Inflammatory macrophage treated with lipopolysaccharide for 4 hours (primary cell): ENCODE measurements at regions not wholly inside any gene's neighbourhood (a gene's known extent, or its start where the extent isn't known, plus 50 kb on each side); places are given as distances from the start of the nearest gene placed in this dataset.
A peak's percentile ranks its signal among the peaks of the same experiment; 100 is the strongest.
"Not testable (repeated sequence)": the region's sequence is repeated elsewhere in the genome, so short reads cannot be mapped to it uniquely, and the experiment has no call there.

Experiments
- DNase-seq: peaks from one replicate; pipeline ENCODE4 v3.0.0-alpha.2; 2020

DNA sequence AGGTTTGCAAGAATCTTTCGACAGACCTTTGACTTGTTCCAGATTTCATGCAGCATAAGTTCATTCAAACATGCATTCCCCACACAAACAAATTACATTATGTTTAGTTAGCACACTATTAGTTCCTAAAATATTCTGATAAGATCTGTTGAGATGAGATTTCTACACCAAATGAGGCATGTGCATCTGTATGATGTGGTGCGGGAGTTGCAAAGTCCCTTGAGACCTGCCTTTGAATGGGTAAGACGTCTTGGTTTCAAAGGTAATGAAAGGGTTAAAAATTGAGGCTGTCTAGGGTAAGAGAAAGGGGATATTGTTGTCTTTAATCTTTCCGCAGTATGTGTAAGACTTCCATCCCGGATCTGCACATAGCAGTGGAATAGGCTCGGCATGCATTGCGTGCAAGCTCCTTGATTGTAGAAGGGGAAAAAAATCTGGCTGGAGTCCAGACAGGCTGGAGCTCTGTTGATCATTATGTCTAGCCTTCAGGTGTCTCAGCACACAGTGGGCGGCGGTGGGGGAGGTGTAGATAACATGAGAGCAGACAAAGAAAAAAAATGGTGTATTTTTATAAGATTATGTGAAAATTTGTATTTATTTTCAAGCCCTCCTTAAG, 296.6 kb downstream of the PTPRC start:
- peak; percentile 65 for DNase-seq

DNA sequence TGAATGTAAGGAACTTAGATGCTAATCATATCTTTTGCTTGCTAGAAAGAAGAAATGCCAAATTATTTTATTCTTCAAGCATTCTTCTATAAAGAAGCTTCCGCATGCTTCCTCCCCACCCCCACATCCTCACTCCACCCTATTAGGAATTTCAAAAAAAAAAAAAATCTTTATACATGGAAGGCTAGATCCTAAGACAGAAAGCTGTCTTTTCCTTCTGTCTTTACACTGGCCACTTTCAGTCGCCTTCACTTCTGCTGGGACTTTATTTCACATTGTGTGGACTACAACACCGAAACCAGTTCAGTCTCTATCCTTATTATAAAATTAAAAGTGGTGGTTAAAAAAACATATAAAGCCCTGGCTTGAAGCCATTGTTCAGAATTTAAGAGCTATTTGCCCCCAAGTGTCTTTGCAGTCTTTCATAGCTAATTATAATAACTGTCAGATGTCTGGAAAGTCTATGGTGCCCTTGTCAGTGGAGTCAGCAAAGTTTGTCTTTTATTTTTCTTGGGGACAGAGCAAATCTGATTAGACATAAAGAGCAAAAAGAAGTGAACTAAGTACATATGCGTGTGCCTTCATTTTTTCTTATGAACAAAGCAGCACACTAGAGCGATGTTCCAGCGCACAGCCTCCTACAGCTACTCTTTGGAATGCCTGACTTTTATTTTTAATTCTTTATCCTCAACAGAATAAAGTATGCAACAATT, 297.7 kb downstream of the PTPRC start:
- DNase-seq: peak; percentile 52

DNA sequence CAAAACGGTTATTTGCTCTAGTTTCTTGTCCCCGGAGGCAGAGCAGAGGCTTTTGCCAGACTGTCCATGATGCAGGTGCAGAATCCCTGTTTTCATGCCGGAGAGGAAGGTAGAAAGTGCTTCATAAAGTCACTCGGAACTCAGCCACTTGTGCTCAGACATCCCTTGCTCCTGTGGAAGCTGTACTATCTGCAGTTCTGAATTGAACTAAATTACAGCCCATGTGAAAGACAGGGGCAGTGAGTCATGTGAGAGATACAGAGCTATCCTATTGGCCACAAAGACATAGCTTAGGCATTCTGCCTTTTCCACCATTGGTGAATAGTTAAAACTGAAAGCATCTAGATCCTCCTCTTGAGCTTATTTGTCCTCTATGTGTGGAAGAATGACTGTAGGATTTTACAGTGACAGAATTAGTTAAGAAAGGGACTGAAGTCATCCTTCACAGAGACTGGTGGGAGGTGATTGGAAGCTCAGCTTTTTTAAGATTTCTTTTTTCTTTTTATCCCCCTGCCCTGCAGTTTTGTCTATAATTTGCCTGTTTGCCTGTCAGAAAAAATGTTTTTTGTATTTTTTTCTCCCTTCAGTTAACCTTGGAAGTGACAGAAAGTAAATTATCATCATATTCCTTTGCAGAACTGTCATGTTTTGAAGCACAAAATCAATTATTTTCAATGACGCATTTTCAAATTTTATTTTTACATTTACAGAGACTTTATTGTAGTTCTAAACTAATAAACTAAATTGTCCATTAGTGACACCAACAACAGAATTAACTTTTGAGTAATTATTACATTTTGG, 298.6 kb downstream of the PTPRC start:
- DNase-seq: peak; percentile 98

DNA sequence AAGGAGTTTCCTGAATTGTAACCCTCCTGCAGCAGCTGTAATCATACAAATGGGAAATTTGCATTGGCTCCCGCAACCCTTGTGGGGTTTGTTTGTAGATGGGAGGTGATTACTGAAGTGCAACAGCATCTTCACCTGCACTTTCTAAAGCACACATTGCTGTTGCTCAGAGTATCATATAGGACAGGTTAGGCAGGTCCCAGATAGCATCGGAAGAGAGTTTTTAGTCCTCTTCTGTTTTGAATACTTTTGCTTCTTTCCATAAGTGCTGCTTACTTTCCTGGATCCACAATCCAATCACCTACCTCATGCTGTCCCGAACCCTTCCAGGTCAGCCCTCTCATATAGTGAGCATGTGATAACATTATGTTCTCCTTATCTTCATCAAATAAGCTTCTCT, 300.4 kb downstream of the PTPRC start:
- DNase-seq: no peak

DNA sequence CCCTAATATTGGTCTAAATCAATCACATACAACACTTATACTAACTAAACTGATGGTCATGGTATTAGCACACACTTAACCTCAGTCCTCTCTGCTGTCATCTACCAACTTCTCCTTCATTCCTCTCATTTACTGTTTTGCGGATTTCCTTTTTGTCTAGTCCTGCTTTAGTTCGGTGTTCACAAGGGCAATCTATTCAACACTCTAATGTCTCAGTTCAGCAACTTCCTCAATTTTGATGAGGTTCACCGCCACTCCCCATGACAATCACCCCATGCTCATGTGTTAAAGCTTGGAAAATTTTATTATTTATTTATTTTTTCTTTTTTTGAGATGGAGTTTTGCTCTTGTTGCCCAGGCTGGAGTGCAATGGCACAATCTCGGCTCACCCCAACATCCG, 301.1 kb downstream of the PTPRC start:
- no peak for DNase-seq

DNA sequence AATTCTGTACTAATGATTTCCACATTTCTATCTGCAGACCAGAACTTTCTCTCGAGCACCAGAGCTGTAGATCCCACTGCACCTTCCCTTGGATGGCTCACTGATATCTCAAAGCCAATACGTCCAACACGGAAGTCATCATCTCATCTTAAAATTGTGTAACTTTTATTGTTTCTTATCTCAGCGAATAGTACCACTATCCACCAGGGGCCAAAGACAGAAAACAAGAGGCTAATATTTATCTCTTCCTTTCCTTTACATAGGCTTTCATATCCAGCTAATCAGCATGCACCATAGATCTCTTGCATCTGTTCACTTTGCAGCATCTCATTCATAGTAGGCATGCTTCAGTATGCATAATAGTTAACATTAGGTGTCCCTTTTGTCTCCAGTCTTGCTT, 303.6 kb downstream of the PTPRC start:
- DNase-seq: no peak

DNA sequence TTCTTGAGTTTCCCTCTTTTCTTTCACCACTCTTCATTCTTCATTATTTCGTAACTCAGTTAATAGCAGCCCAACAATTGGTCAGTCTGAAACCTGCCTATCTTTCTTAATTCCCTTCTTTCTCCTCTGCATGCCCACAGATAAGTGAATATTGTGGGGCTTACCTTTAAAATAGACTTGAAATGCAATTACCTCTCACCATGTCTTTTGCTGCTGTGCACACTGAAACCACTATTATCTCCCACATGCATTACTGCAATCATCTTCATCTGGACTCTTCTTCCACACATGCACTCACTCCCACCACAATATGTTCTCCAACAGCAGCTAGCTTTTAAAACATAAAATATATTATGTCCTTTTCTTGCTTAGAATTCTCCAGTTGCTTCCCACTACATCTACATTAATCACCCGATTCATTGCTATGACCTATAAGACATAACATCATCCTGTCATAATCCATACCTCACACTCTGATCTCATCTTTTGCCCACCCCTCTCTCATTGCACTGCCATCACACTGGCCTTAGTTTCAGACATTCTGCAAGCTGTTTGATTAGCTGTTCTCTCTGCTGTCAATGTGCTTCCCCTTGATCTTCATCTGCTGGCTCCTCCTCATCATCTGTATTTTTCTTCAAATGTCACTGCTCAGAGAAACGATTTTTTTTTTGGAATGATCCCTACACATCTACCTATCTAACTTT, 304.8 kb downstream of the PTPRC start:
- no peak for DNase-seq

DNA sequence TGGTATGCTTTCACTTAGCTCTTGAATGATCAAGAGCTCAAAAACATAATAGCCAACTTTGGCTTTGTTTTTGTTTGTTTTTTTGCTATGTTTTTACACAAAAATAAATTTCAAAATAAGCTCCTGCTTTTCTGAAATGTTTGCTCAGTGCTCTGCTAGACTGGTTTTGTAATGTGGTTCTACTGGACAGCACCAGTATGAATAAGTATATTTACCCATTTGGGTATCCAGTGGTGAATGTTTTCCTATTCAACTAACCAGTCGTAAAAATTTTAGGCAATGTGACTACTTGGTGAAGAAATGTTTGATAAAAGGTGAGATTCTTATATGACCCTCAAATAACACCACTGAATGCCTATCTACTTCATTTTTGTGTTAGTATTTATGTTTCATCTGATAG, 308.6 kb downstream of the PTPRC start:
- DNase-seq: no peak

DNA sequence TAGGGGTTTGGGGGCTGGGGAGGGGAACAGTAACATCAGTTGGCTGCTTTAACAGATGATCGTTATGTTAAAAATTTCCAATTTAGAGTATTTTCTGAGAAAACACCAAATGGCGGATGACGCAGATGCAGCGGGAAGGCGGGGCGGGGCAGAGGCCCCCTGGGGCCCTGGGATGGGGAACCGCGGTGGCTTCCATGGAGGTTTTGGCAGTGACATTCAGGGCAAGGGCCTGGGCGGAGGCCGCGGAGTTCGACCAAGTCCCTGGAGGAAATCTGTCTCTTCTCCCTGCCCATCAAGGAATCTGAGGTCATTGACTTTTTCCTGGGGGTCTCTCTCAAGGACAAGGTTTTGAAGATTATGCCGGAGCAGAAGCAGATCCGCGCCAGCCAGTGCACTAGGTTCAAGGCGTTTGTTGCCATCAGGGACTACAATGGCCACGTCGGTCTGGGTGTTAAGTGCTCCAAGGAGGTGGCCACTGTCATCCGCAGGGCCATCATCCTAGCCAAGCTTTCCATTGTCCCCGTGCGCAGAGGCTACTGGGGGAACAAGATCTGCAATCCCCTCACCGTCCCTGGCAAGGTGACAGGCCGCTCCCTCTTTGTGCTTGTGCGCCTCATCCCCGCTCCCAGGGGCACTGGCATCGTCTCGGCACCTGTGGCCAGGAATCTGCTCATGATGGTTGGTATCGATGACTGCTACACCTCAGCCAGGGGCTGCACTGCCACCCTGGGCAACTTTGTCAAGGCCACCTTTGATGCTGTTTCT, 310.2 kb downstream of the PTPRC start:
- no peak for DNase-seq

DNA sequence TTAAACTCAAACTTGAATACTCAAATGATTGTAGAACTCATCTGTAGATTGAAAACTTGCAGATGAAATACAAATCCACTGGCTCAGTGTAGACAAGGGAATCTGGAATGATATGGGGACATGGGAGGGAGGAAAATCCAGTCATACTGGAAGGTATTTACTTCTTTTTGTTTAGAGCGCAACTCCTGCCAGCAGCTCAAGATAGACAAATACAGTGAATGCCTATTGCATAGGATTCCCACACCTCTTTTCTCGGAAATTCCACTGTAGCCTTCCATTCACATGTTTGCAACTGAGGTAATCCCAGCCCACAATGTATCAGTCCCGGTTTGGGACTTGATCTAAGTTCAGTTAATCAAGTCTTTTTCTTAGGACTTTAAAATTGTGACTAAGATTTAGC, 311.2 kb downstream of the PTPRC start:
- no peak for DNase-seq

DNA sequence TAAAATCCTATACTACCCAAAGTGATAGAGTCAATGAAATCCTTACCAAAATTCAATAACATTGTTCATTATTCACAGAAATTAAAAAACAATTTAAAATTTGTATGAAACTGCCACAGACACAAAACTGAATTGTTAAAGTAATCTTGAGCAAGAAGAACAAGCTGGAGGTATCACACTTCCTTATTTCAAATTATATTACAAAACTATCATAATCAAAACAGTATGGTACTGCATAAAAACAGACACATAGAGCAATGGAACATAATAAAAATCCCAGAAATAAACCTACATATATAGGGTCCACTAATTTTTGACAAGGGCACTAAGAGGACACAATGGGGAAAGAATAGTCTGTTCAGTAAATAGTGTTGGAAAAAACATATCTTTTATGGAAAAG, 316.2 kb downstream of the PTPRC start:
- DNase-seq: no peak

DNA sequence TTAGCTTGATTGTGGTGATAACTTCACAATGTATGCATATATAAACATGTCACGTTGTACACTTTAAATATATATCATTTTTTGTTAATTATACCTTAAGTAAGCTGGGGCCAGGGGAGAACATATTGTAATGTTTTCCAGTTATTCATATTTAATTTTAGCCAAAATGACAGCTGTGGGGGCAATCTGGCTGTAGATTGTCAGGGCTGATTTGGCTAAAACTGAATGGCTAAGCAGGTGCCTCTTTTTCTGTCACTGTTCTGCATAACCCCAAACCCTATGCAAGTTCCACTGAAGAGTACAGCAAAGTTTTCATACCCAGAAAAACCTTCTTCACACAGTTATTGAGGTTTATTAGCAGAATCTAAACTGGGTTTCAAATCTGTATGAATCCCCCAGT, 318.2 kb downstream of the PTPRC start:
- DNase-seq: no peak

DNA sequence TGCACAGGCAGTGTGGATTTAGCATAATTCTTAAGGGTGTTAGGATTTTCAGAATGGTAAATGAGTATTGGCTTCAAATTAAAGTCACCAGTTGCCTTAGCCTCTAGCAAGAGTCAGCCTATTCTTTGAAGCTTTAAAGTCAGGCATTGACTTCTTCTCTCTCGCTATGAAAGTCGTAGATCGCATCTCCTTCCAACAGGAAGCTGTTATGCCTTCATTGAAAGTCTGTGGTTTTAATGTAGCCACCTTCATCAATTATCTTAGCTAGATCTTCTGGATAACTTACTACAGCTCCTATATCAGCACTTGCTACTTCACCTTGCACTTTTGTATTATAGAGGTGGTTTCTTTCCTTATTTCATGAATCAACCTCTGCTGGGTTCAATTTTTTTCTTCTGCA, 320.2 kb downstream of the PTPRC start:
- DNase-seq: no peak

DNA sequence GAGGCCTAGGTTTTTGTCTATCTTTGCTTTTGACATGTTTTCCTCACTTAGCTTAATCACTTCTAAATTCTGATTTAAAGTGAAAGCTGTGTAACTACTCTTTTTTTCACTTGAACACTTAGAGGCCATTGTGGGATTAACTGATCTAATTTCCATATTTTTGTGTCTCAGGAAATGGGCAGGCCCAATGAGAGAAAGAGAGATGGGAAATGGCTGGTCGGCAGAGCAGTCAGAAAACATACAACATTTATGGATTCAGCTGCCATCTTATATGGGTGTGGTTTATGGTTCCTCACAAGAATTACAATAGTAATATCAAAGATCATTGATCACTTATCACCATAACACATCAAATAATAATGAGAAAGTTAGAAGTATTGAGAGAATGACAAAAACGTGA, 320.8 kb downstream of the PTPRC start:
- DNase-seq: no peak

DNA sequence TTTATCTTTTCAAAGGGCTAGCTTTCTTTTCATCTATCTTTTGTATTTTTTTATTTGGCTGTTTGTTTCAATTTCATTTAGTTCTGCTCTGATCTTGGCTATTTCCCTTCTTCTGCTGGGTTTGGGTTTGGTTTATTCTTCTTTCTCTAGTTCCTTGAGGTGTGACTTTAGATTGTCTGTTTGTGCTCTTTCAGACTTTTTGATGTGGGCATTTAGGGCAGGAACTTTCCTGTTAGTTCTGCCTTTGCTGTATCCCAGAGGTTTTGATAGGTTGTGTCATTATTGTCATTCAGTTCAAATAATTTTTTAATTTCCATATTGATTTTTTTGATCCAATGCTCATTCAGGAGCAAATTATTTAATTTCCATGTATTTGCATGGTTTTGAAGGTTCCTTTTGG, 325.0 kb downstream of the PTPRC start:
- not testable (repeated sequence) for DNase-seq

DNA sequence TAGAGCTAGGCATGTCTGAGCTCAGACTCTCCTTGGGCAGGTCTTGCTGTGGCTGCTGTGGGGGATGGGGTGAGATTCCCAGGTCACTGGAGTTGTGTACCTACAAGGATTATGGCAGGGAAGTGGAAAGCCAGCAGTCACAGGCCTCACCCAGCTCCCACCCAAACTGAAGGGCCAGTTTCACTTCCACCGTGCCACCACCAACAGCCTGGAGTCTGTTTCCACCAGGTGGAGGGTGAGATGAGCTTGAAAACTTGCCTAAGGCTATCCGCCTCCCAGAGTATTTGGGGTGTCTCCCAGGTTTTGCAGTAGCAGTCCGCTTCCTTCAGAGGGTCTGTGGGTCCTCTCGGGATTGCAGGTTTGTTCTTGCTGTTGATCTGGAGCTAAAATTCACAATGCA, 327.7 kb downstream of the PTPRC start:
- no peak for DNase-seq

DNA sequence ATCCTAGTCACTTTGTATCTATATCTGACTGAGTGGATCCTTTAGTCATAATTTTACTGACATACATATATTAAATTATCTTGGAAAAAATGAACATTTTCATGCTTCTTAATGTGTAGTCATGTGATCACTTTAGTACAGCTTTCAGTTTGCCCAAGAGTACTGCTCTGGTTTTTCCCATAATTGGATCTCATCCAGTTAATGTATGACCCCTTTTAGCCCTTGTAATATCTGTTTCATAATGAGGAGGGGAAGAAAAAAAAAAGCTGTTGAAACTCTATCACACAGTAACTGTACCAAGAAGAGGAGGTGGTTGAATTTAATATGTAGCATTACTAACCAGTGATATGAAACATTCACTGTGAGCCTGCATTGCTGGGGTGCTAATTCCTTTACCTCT, 328.7 kb downstream of the PTPRC start:
- DNase-seq: peak; percentile 64

DNA sequence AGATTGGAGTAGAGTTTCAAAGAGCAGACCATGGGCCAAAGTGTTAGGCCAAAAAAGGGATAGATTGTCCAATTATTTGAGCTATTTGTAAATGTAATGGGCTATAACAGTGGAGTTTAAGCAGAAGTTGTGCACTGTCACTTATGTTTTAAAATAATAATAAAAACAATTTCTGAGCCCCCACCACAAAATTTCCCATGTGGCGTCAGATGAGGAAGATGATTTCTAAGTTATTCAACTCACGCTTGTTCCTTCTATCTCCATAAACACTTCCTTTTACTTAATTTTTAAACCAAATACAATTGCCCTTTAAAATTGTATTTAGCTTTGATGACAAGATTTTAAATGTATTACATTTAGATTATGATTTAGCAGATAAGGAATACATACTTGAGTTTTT, 330.0 kb downstream of the PTPRC start:
- DNase-seq: peak; percentile 58

DNA sequence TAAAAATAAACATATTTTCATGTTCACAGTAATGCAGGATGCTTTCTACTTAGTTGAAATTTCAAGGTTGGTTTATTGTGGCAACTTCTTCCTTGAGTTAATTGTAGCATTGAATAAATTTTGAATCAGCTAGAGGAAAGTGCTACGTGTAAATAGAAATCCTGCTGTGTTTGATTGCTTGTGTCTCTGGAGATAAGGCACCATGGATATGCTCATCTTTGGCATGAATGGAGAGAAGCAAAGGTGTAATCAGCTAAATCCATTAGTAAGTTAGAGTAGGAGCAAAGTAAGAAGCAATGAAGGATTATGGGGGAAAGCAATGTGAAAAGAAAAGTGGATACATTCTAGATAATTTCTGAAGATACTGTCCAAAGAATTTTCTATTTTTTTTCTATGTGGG, 331.1 kb downstream of the PTPRC start:
- no peak for DNase-seq

DNA sequence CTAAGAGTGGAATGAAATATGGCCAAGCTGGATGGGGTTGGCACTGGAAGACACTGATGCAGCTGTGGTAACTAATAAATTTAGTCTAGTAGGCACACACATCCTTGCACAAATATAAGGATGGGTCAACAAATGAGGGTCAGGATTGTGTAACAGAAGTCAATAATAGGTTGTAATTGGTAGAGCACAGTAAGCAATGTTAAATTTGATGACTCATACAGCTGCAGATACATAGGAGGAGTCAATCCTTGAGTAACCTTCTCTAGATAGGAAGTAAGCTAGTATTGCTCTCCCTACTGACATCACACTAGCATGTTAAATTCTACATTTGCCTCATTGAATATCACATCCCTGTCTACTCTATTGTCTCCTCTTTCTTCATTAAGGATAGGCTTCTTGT, 332.1 kb downstream of the PTPRC start:
- peak; percentile 84 for DNase-seq

DNA sequence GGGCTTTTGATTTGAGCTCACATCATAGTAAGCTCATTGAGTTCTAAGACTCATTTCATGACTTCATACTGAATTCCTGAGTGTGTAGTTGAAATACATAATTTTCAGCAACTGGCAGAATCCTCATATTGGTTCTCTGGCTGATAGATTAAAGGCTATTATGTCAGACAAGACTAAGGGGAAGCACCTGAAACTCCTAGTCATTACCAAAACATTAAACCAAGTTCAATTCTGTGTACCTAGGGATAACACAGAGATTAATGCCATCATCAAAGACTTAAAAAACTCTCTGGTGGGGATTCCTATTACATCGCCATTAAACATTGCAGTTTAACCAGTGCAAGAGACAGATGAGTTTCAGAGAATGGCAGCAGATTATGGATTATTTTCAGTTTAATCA, 339.1 kb downstream of the PTPRC start:
- no peak for DNase-seq

DNA sequence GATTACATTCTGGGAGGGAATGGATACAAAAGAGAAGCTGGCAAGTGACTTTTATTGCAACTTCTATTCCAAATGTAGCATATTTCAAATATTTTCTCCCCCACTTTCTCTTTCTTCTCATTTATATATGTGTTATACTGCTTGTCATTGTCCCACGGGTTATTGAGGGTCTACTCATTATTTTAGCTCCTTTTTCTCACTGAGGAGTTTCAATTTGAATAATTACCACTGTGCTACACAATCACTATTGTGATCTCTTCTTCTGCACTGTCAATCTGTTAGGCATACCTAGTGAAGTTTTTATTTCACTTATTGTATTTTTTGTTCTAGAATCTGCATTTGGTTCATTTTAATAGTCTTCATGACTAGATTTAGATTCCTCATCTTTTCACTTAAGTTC, 339.7 kb downstream of the PTPRC start:
- DNase-seq: no peak

DNA sequence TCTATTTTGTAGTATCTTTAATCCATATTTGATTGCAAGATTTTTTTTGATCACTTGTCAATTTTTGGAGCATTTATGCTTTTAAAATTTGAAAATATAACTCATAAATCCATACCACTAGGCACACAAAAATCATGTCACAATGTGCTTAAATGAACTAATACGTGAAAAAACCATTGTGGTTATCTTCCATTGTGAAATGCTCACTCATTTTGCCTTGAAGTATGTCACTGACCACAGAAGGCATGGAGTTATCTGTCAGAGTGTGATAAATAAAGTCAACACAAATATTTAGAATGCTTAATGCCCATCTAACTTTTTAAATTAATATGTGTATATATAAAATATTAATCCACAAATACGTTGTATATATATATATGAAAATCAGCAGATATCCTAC, 347.2 kb downstream of the PTPRC start:
- DNase-seq: peak; percentile 64
